Activated CD4-positive, alpha-beta T cell treated with anti-CD3 and anti-CD28 coated beads, Interleukin-2, amount 50 U/mL, for 48 hours (primary cell): ENCODE measurements at regions not wholly inside any gene's neighbourhood (a gene's known extent, or its start where the extent isn't known, plus 50 kb on each side); places are given as distances from the start of the nearest gene placed in this dataset.
"Not testable (repeated sequence)": the region's sequence is repeated elsewhere in the genome, so short reads cannot be mapped to it uniquely, and the experiment has no call there.

ENCODE experiments used
- DNase-seq, 2 experiments: peaks; one replicate each; pipeline ENCODE4 v3.0.0-alpha.2; 2020

- no peak for DNase-seq
Measured at GRCh38 chr2:210730672-210731071, 174.3 kb downstream of the CPS1 start.

- not testable (repeated sequence) for DNase-seq
Measured at GRCh38 chr2:210746826-210747225, 190.4 kb downstream of the CPS1 start.

GRCh38 chr2:210752532-210752931 lies 196.1 kb downstream of the CPS1 start:
- no peak for DNase-seq

GRCh38 chr2:210753386-210753785 lies 197.0 kb downstream of the CPS1 start:
- no peak for DNase-seq

- DNase-seq: no peak
Measured at GRCh38 chr2:210756855-210757254, 200.5 kb downstream of the CPS1 start.

- DNase-seq: no peak
Measured at GRCh38 chr2:210762604-210763588, 206.5 kb downstream of the CPS1 start.

GRCh38 chr2:210768329-210768910 lies 212.0 kb downstream of the CPS1 start:
- no peak for DNase-seq

- DNase-seq: no peak
Measured at GRCh38 chr2:210776756-210777155, 220.4 kb downstream of the CPS1 start.

GRCh38 chr2:210782222-210782621 lies 225.8 kb downstream of the CPS1 start:
- DNase-seq: no peak

GRCh38 chr2:210787831-210788230 lies 231.4 kb downstream of the CPS1 start:
- not testable (repeated sequence) for DNase-seq

- no peak for DNase-seq
Measured at GRCh38 chr2:210792000-210792399, 235.6 kb downstream of the CPS1 start.

GRCh38 chr2:210795506-210795905 lies 239.1 kb downstream of the CPS1 start:
- DNase-seq: no peak

- DNase-seq: no peak
Measured at GRCh38 chr2:210798180-210798579, 241.8 kb downstream of the CPS1 start.

- DNase-seq: no peak
Measured at GRCh38 chr2:210814251-210815025, 258.0 kb downstream of the CPS1 start.

GRCh38 chr2:210816769-210817168 lies 260.4 kb downstream of the CPS1 start:
- no peak for DNase-seq

- no peak for DNase-seq
Measured at GRCh38 chr2:210818473-210818872, 262.1 kb downstream of the CPS1 start.

- no peak for DNase-seq
Measured at GRCh38 chr2:210833403-210833802, 277.0 kb downstream of the CPS1 start.

GRCh38 chr2:210839034-210839433 lies 282.6 kb downstream of the CPS1 start:
- DNase-seq: no peak

GRCh38 chr2:210839450-210839849 lies 283.1 kb downstream of the CPS1 start:
- no peak for DNase-seq

- no peak for DNase-seq
Measured at GRCh38 chr2:210842896-210843295, 286.5 kb downstream of the CPS1 start.

GRCh38 chr2:210844016-210844415 lies 287.6 kb downstream of the CPS1 start:
- no peak for DNase-seq

- no peak for DNase-seq
Measured at GRCh38 chr2:210859314-210859713, 302.9 kb downstream of the CPS1 start.

- no peak for DNase-seq
Measured at GRCh38 chr2:210860276-210860675, 303.9 kb downstream of the CPS1 start.
